Right cardiac atrium (tissue), 5 donors: ENCODE measurements at regions not wholly inside any gene's neighbourhood (a gene's known extent, or its start where the extent isn't known, plus 50 kb on each side); places are given as distances from the start of the nearest gene placed in this dataset.

Experiments used
- ATAC-seq, 2 donors: fragments of 200-7000 bp; cut with Tn5 transposase; one replicate each; pipeline versions ENCODE4 v1.8.0 to v1.9.1; 2020; ENCODE audit warnings: moderate library complexity in 2 of 2, mild to moderate bottlenecking in 1 of 2
- DNase-seq, 3 donors: peaks; one replicate each; pipeline ENCODE4 v3.0.0-alpha.2; 2020
- H3K27ac ChIP-seq: one replicate; pipeline ENCODE4 v1.5.1; 2013; ENCODE audit warnings: mild to moderate bottlenecking, low read length, control low read depth, moderate library complexity
- H3K27me3 ChIP-seq: one replicate; pipeline ENCODE4 v1.6.1; 2013; ENCODE audit not compliant: control insufficient read depth, insufficient read depth
- H3K4me1 ChIP-seq: one replicate; pipeline ENCODE4 v1.6.1; 2013; ENCODE audit warnings: low read length; ENCODE audit not compliant: control insufficient read depth, insufficient read depth
- H3K4me3 ChIP-seq: one replicate; pipeline ENCODE4 v1.5.1; 2013; ENCODE audit warnings: low read length, control low read depth
- H3K9me3 ChIP-seq: one replicate; pipeline ENCODE4 v1.6.1; 2013; ENCODE audit warnings: low read length; ENCODE audit not compliant: control insufficient read depth
- WGBS: extraction: QIAGEN DNeasy Blood & Tissue Kit; methylation state at CpG from one replicate; pipeline ENCODE4 v1.1.7; 2013; 5-methylcytosine and 5-hydroxymethylcytosine counted together
- intact Hi-C, 4 donors: fragments of 100-400 bp; cut with DNase I; formaldehyde crosslinking; loops; one replicate each; pipeline versions ENCODE4 v1.11.0 to v1.14.0; 2022 to 2023
- donor health status: healthy with polysubstance abuse.
- donor health status: DM: no; HTN: yes; CAD: no.
- donor health status: DM: no; HTN: no; CAD: no.
- donor health status: DM: no; HTN: yes; CAD: no; lungs with severe emphysema.
- donor health status: DM: yes; HTN: yes; CAD: no.

DNA sequence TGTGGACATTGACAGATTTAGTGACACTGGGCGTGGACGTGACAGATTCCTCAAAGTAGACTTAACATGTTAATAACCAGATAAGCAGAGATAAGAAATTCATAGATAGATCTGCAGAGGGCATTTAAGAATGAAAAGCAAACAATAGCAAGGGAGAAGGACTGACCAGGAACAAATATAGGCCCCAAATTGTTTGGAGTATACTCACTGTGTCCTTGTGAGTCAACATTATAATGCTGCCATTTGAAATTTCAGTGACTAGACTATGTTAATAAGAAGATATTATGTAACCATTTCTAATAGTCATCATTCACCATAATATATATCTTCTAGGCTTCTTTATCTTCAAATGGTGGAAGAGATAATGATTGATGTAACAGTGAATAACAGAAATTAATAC, 78.1 kb upstream of the SLC38A11 start:
- no peak for ATAC-seq
- H3K4me1 ChIP-seq: no peaks in the 10 kb centered on the region
- H3K9me3 ChIP-seq: no peaks in the 10 kb centered on the region
- WGBS: 80% methylated on average over 2 of the region's 2 CpGs
- no peak overlapping the region for H3K27ac ChIP-seq
- intact Hi-C loops: no loop called here
- no peak for DNase-seq
- H3K27me3 ChIP-seq: no peaks in the 10 kb centered on the region
- H3K4me3 ChIP-seq: no peak overlapping the region

DNA sequence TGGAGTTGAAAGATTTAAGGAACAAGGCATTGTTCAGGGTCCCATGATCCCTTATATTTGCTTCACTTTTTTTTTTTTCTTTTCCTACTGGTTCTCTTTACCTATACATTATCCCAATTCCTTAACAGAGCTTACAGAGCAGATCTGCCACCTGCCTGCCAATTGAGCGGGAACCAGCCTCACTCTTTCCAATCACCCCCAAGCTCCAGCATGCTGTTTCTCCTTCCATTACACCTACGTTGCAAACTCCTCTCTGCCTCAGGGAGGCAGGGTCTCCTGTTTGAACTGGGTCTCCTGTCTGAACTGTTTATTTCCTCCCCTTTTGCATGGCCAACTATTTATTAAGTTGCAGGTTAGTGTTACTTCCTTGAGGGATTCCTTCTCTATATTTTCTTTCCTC, 77.2 kb upstream of the SLC38A11 start:
- H3K9me3 ChIP-seq: no peaks in the 10 kb centered on the region
- intact Hi-C loops: no loop called here
- WGBS: 65% methylated on average over 2 of the region's 2 CpGs
- H3K4me3 ChIP-seq: no peak overlapping the region
- no peaks in the 10 kb centered on the region for H3K27me3 ChIP-seq
- DNase-seq: no peak
- ATAC-seq: no peak
- no peak overlapping the region for H3K27ac ChIP-seq
- no peaks in the 10 kb centered on the region for H3K4me1 ChIP-seq

DNA sequence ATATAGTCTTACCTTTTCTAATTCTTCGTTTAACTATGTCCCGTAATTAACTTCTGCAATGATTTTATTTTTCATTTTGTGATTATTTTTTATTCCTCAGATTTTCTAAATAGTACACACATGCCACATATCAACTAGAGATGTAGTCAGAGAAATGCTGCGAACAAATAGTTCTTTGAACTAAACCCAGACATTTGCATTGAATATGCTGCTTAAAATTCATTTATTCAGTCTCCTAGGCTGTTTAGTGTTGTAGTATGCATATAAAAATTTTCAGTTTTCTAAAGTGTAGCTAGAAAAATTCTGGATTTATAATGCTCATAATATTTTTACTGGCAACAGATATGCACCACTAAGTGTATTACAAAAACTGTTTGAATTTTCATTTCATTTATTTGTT, 68.9 kb upstream of the SLC38A11 start:
- Histone ChIP-seq H3K4me3 (no peak overlapping the region), H3K4me1 (no peaks in the 10 kb centered on the region), H3K27me3 (no peaks in the 10 kb centered on the region), H3K9me3 (no peaks in the 10 kb centered on the region), H3K27ac (no peak overlapping the region)
- intact Hi-C loops: no loop called here
- DNase-seq: no peak
- no peak for ATAC-seq
- 95% methylated on average over 3 of the region's 3 CpGs for WGBS

DNA sequence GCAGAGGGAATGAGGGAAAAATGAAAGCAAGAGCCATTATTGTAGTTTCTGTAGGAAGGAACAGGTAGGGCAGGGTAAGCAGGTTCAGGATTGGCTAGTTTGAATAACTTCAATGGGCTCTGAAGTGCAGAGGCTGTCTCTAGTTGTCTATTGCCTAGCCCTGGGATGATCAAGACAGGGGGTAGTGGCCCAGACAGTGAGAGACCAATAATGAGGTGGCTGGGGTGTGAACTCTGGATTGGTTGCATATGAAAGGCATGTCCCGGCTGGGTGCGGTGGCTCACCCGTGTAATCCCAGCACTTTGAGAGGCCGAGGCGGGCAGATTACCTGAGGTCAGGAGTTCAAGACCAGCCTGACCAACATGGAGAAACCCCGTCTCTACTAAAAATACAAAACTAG, 67.5 kb upstream of the SLC38A11 start:
- no peaks in the 10 kb centered on the region for H3K9me3 ChIP-seq
- intact Hi-C loops: no loop called here
- no peaks in the 10 kb centered on the region for H3K4me1 ChIP-seq
- DNase-seq: no peak
- H3K27me3 ChIP-seq: no peaks in the 10 kb centered on the region
- no peak for ATAC-seq
- 92% methylated on average over 6 of the region's 6 CpGs for WGBS
- H3K4me3 ChIP-seq: no peak overlapping the region
- no peak overlapping the region for H3K27ac ChIP-seq

DNA sequence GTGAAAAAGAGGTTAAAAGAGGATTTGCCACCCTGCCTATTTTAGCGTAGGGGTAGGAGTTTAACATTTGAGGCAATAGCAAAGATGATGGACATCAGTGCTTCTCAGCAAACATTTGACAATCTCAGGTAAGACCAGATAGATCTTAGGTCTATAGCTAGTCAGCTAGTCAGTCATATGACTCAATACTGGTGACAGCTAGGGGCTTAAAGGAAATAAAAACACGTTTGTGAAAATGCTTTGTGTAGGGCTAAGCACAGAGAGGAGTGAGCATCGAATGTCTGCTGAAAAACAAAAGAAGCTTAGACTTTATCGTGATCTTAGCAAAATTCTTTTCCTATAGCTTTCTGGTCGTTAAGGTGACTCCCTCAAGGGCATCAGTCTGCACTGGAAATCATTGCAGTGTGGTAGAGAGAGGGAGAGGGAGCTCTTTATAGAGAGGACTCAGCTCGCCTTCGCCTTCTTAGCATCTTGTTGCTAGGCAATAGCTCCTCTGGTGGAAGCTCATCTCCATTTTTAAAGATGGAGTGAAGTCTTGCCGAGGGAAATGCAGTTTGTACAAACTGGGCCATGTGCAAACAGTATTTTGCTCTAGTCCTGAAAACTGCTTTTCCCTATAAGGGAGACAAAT, 62.8 kb upstream of the SLC38A11 start:
- no peaks in the 10 kb centered on the region for H3K9me3 ChIP-seq
- no peak overlapping the region for H3K27ac ChIP-seq
- no peak overlapping the region for H3K4me3 ChIP-seq
- H3K27me3 ChIP-seq: no peaks in the 10 kb centered on the region
- ATAC-seq (no peak), DNase-seq (no peak)
- 43% methylated on average over 8 of the region's 8 CpGs for WGBS
- intact Hi-C loops: loop anchor here in 3 of 4 donors (5.0 kb wide), 1 partner anchor 184 kb away; the partner anchor contains the start of gene SCN3A (in 3 of the 3)
- H3K4me1 ChIP-seq: no peaks in the 10 kb centered on the region

DNA sequence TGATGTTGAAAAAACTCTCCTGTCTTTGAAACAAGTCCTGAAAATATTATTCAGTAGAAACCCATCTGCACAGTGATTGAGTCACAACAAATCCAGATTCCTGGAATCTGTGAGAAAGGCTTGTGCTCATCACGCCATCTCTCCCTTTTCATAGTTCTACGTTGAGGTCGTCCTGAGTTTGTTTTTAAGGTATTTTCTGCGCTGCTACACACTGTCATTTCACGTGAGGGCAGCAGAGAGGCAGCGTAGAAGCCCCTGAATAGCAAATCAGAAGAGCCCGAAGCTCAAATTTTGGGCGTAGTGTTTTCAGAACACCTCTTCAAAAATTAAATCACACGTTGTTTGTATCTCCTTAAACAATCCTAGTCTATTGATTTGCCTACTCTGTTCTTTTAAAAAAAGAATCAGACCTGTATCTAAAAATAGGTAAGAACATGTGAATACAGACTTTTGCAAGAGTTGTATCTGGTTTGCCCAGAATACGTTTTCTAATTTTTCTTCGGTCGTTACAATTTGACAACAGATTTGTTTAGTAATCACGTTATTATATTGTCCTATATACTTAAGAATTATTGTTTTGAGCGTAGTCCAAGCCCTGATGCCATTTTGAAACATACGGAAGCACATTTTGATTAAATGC, 61.6 kb upstream of the SLC38A11 start:
- Histone ChIP-seq H3K4me3 (no peak overlapping the region), H3K4me1 (no peaks in the 10 kb centered on the region), H3K27me3 (no peaks in the 10 kb centered on the region), H3K27ac (no peak overlapping the region), H3K9me3 (no peaks in the 10 kb centered on the region)
- ATAC-seq: peak; percentile 42 to 54
- WGBS: 26% methylated on average over 15 of the region's 15 CpGs
- intact Hi-C loops: loop anchor here in 3 of 4 donors (5.0 kb wide), 1 partner anchor 185 kb away; the partner anchor contains the start of gene SCN3A (in 3 of the 3)
- DNase-seq: peak in 1 of 3 donors; percentile 45

DNA sequence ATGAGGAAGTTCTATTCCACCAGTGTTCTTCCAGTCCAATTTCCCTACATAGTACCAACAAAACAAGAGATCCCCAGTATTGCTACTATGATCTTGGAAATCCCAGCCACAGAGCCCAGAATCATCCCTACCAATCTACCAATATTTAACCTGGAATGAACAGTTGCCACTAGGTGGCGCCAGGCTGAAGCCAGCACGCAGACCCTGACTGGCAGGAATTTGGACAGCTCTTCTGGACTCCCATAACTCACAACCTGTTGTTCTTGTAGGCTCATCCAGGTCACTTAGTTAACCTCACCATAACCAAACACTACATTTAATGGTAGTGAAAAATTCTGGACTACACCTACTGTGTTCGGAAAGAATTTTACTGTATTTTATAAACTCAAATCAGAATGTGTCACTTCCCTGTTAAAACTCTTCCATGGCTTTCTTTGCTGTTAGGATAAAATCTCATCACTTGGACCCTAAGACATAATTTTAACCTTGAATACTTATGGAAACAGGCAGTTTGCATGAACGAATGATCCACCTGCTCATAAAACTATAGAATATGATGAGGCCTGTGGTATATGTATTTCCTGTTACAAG, 59.8 kb upstream of the SLC38A11 start:
- intact Hi-C loops: loop anchor here in 3 of 4 donors (5.0 kb wide), 1 partner anchor 187 kb away; the partner anchor contains the start of gene SCN3A (in 3 of the 3)
- DNase-seq (peak; percentile 58 to 80 (median 73)), ATAC-seq (peak; percentile 66 to 69)
- Histone ChIP-seq H3K27me3 (no peaks in the 10 kb centered on the region), H3K27ac (no peak overlapping the region), H3K4me1 (no peaks in the 10 kb centered on the region), H3K4me3 (no peak overlapping the region), H3K9me3 (no peaks in the 10 kb centered on the region)
- 26% methylated on average over 4 of the region's 4 CpGs for WGBS

DNA sequence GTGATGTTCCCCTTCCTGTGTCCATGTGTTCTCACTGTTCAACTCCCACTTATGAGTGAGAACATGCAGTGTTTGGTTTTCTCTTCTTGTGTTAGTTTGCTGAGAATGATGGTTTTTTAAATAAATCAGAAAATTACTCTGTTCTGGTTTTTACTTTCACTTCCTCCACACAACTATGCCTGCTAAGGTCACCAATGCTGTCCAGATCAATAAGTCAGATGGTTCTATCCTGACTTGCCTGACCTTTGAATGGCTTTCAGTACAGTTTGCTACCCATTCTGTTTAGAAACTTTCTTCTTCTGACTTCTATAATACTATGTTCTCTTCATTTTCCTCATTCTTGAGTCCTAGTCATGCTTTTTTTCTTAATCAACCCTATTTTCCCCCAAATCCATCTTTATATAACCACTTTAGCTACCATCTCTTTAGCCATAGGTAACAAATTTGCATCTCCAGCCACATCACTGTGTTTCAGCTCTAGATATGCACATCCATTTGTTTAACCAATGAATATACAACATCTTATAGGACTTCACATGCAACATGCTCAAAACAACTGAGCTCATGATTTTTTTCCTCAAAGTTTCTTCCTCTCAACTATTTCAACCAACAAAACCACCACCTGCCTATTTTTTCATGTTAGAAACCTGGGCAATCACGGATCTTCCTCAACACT, 58.8 kb upstream of the SLC38A11 start:
- intact Hi-C loops: loop anchor here in 1 of 4 donors (5.0 kb wide), 1 partner anchor 193 kb away; no protein-coding TSS in a partner anchor
- Histone ChIP-seq H3K4me1 (no peaks in the 10 kb centered on the region), H3K4me3 (no peak overlapping the region), H3K27me3 (no peaks in the 10 kb centered on the region), H3K9me3 (no peaks in the 10 kb centered on the region), H3K27ac (no peak overlapping the region)
- 67% methylated on average over 1 of the region's 1 CpG for WGBS
- ATAC-seq (no peak), DNase-seq (no peak)

DNA sequence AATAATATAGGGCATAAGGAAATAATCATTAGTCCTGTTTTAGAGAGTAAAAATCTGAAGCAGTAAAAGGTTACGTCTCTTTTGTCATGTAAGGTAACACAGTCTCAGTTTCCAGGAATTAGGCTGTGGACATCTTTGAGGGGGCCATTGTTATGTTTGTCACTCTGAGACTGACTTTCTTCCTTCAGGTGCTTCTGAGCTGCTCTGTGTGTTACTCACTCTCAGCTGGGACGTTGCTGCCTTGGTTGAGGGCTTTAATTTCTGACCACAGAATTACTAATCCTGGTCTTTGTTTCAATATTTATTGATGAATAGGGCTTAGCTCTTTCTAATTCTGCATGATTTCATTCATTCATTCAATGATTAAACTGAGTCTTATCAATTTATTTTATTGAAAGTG, 55.9 kb upstream of the SLC38A11 start:
- intact Hi-C loops: loop anchor here in 1 of 4 donors (5.0 kb wide), 1 partner anchor 196 kb away; no protein-coding TSS in a partner anchor
- 73% methylated on average over 2 of the region's 2 CpGs for WGBS
- DNase-seq: no peak
- H3K27ac ChIP-seq: no peak overlapping the region
- no peaks in the 10 kb centered on the region for H3K9me3 ChIP-seq
- H3K4me3 ChIP-seq: no peak overlapping the region
- H3K27me3 ChIP-seq: no peaks in the 10 kb centered on the region
- no peak for ATAC-seq
- H3K4me1 ChIP-seq: no peaks in the 10 kb centered on the region

DNA sequence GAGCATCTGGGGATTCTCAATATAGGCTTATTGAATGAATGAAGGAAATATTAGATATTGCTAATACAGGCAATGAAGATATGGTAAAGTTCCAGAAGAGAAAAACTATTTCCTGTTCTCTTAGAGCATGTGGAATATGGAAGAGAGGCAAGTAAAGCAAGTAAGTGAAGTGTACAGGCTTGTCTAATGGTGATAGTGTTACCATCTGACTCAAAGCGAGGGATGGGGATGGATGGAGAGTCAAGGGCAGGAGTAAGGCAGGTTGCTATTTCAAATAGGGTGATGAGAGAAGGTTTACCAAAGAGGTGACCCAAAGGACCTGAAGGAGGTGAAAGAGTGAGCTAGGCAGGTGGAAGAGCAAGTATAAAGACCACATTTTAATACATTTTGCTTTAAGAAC, 55.2 kb upstream of the SLC38A11 start:
- Histone ChIP-seq H3K27me3 (no peaks in the 10 kb centered on the region), H3K27ac (no peak overlapping the region), H3K9me3 (no peaks in the 10 kb centered on the region), H3K4me3 (no peak overlapping the region), H3K4me1 (no peaks in the 10 kb centered on the region)
- DNase-seq (no peak), ATAC-seq (no peak)
- 92% methylated on average over 1 of the region's 1 CpG for WGBS
- intact Hi-C loops: loop anchor here in 1 of 4 donors (5.0 kb wide), 1 partner anchor 197 kb away; no protein-coding TSS in a partner anchor

DNA sequence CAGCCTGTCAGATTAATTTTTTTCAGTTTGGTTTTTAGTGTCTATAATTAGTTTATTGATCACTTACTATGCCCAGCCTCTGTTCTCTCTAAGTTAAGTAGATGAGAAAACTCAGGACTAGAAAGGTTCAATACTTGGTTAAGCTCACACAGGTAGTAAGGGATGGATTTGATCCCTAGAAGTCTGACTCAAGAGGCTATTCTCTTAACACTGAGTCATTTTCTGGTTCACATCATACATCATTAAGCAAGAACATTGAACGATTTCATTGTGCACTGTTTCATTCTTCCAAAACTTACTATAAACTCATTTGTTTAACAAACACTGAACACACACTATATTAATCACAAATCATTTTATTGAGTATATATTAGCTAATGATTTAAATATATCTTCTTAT, 54.1 kb upstream of the SLC38A11 start:
- intact Hi-C loops: no loop called here
- Histone ChIP-seq H3K9me3 (no peaks in the 10 kb centered on the region), H3K4me3 (no peak overlapping the region), H3K27me3 (no peaks in the 10 kb centered on the region), H3K4me1 (no peaks in the 10 kb centered on the region), H3K27ac (no peak overlapping the region)
- ATAC-seq (no peak), DNase-seq (no peak)
- 92% methylated on average over 1 of the region's 1 CpG for WGBS
